ENCODE measurements at regions not wholly inside any gene's neighbourhood (a gene's known extent, or its start where the extent isn't known, plus 50 kb on each side); places are given as distances from the start of the nearest gene placed in this dataset.

- Histone ChIP-seq H3K27me3 (ENCODE audit: low read depth) (no peaks in the 10 kb centered on the region), H3K36me3 (no peaks in the 10 kb centered on the region), H3K4me3 (no peak overlapping the region), H3K4me1 (no peaks in the 10 kb centered on the region), H3K27ac (no peak overlapping the region), H3K9me3 (no peaks in the 10 kb centered on the region)
- ATAC-seq (no peak), DNase-seq (no peak)
- intact Hi-C loops (cut with DNase I): no loop called here
- no peak for TF ChIP-seq CTCF (IDR thresholded peaks at IDR 0.05)
These were observed 689.6 kb upstream of the SEL1L start for GRCh38 chr14:82223276-82223675.

GRCh38 chr14:82224610-82225009 is 691.0 kb upstream of the SEL1L start:
- H3K4me3 ChIP-seq: no peak overlapping the region
- ATAC-seq (no peak), DNase-seq (no peak)
- intact Hi-C loops (cut with DNase I): no loop called here
- TF ChIP-seq CTCF (IDR thresholded peaks at IDR 0.05): no peak
- no peaks in the 10 kb centered on the region for H3K4me1 ChIP-seq
- no peak overlapping the region for H3K27ac ChIP-seq
- no peaks in the 10 kb centered on the region for H3K27me3 ChIP-seq (ENCODE audit: low read depth)
- H3K36me3 ChIP-seq: no peaks in the 10 kb centered on the region
- H3K9me3 ChIP-seq: no peaks in the 10 kb centered on the region

- H3K4me3 ChIP-seq: no peak overlapping the region
- no peak for DNase-seq
- TF ChIP-seq CTCF (IDR thresholded peaks at IDR 0.05): no peak
- no peaks in the 10 kb centered on the region for H3K4me1 ChIP-seq
- no peaks in the 10 kb centered on the region for H3K9me3 ChIP-seq
- no peaks in the 10 kb centered on the region for H3K27me3 ChIP-seq (ENCODE audit: low read depth)
- no peak overlapping the region for H3K27ac ChIP-seq
- no peak for ATAC-seq
- intact Hi-C loops (cut with DNase I): no loop called here
- H3K36me3 ChIP-seq: no peaks in the 10 kb centered on the region
These were observed 697.1 kb upstream of the SEL1L start for GRCh38 chr14:82230748-82231147.

GRCh38 chr14:82238649-82239048 is 705.0 kb upstream of the SEL1L start:
- Histone ChIP-seq H3K27me3 (ENCODE audit: low read depth) (no peaks in the 10 kb centered on the region), H3K4me3 (no peak overlapping the region), H3K9me3 (no peaks in the 10 kb centered on the region), H3K27ac (no peak overlapping the region), H3K36me3 (no peaks in the 10 kb centered on the region), H3K4me1 (no peaks in the 10 kb centered on the region)
- ATAC-seq (no peak), DNase-seq (no peak)
- no peak for TF ChIP-seq CTCF (IDR thresholded peaks at IDR 0.05)
- intact Hi-C loops (cut with DNase I): no loop called here

GRCh38 chr14:82239223-82239622 is 705.6 kb upstream of the SEL1L start:
- Histone ChIP-seq H3K4me1 (no peaks in the 10 kb centered on the region), H3K27me3 (ENCODE audit: low read depth) (no peaks in the 10 kb centered on the region), H3K36me3 (no peaks in the 10 kb centered on the region), H3K27ac (no peak overlapping the region), H3K9me3 (no peaks in the 10 kb centered on the region), H3K4me3 (no peak overlapping the region)
- intact Hi-C loops (cut with DNase I): no loop called here
- no peak for TF ChIP-seq CTCF (IDR thresholded peaks at IDR 0.05)
- ATAC-seq (no peak), DNase-seq (no peak)

GRCh38 chr14:82244791-82245190 is 711.1 kb upstream of the SEL1L start:
- H3K9me3 ChIP-seq: no peaks in the 10 kb centered on the region
- no peak for ATAC-seq
- no peak for DNase-seq
- H3K27me3 ChIP-seq (ENCODE audit: low read depth): no peaks in the 10 kb centered on the region
- TF ChIP-seq CTCF (IDR thresholded peaks at IDR 0.05): no peak
- no peaks in the 10 kb centered on the region for H3K36me3 ChIP-seq
- intact Hi-C loops (cut with DNase I): no loop called here
- H3K4me3 ChIP-seq: no peak overlapping the region
- H3K4me1 ChIP-seq: no peaks in the 10 kb centered on the region
- no peak overlapping the region for H3K27ac ChIP-seq
